ENCODE measurements at regions not wholly inside any gene's neighbourhood (a gene's known extent, or its start where the extent isn't known, plus 50 kb on each side); places are given as distances from the start of the nearest gene placed in this dataset.

- TF ChIP-seq POLR2AphosphoS5 (IDR thresholded peaks at IDR 0.05) (no peak), CTCF (IDR thresholded peaks at IDR 0.05) (no peak)
Measured at GRCh38 chr5:153148624-153148976, 341.9 kb upstream of the GRIA1 start.

All from sigmoid colon (tissue), 4 donors.